ENCODE measurements at regions not wholly inside any gene's neighbourhood (a gene's known extent, or its start where the extent isn't known, plus 50 kb on each side); places are given as distances from the start of the nearest gene placed in this dataset.

GRCh38 chr7:85820702-85821443 is 634.0 kb upstream of the SEMA3D start:
- no peak for TF ChIP-seq POLR2A (IDR thresholded peaks at IDR 0.05)
- no peak for TF ChIP-seq CTCF (IDR thresholded peaks at IDR 0.05)
- TF ChIP-seq EP300 (IDR thresholded peaks at IDR 0.05) = no peak
- TF ChIP-seq POLR2AphosphoS5 (IDR thresholded peaks at IDR 0.05) = no peak
